Kasumi-1 (cell line): ENCODE measurements at regions not wholly inside any gene's neighbourhood (a gene's known extent, or its start where the extent isn't known, plus 50 kb on each side); places are given as distances from the start of the nearest gene placed in this dataset.
A peak's percentile ranks its signal among the peaks of the same experiment; 100 is the strongest.
"Not testable (repeated sequence)": the region's sequence is repeated elsewhere in the genome, so short reads cannot be mapped to it uniquely, and the experiment has no call there.

Experiments
- DNase-seq, 2 experiments: peaks; one replicate each; lab custom pipeline; 2025; lab: John Stamatoyannopoulos, UW

- no peak for DNase-seq
These were observed 1072.2 kb downstream of the GATA3 start for GRCh38 chr10:9126728-9127127.

- no peak for DNase-seq
These were observed 1082.9 kb downstream of the GATA3 start for GRCh38 chr10:9137368-9137767.

GRCh38 chr10:9138829-9139228, 1084.3 kb downstream of the GATA3 start:
- DNase-seq, result not testable (repeated sequence)

GRCh38 chr10:9140373-9140772, 1085.9 kb downstream of the GATA3 start:
- no peak for DNase-seq

- no peak for DNase-seq
These were observed 1093.0 kb downstream of the GATA3 start for GRCh38 chr10:9147475-9147874.

GRCh38 chr10:9149134-9149533, 1094.6 kb downstream of the GATA3 start:
- no peak for DNase-seq

GRCh38 chr10:9153057-9153456, 1098.6 kb downstream of the GATA3 start:
- DNase-seq, result not testable (repeated sequence)

- no peak for DNase-seq
These were observed 1103.2 kb downstream of the GATA3 start for GRCh38 chr10:9157656-9158055.

GRCh38 chr10:9158675-9159074, 1104.2 kb downstream of the GATA3 start:
- DNase-seq, result no peak

- no peak for DNase-seq
These were observed 1105.8 kb downstream of the GATA3 start for GRCh38 chr10:9160275-9160674.

GRCh38 chr10:9163699-9164098, 1109.2 kb downstream of the GATA3 start:
- no peak for DNase-seq

- DNase-seq, result no peak
These were observed 1112.3 kb downstream of the GATA3 start for GRCh38 chr10:9166770-9167169.

GRCh38 chr10:9172276-9172675, 1117.8 kb downstream of the GATA3 start:
- no peak for DNase-seq

- DNase-seq, result no peak
These were observed 1120.7 kb downstream of the GATA3 start for GRCh38 chr10:9175200-9175599.

- DNase-seq, result not testable (repeated sequence)
These were observed 1128.9 kb downstream of the GATA3 start for GRCh38 chr10:9183197-9183880.

GRCh38 chr10:9188022-9188810, 1133.7 kb downstream of the GATA3 start:
- DNase-seq, result no peak

- DNase-seq, result no peak
These were observed 1135.0 kb downstream of the GATA3 start for GRCh38 chr10:9189448-9189847.

GRCh38 chr10:9193120-9193519, 1138.6 kb downstream of the GATA3 start:
- no peak for DNase-seq

- no peak for DNase-seq
These were observed 1140.9 kb downstream of the GATA3 start for GRCh38 chr10:9195385-9195784.

GRCh38 chr10:9198611-9199010, 1144.1 kb downstream of the GATA3 start:
- no peak for DNase-seq

- DNase-seq, result no peak
These were observed 1151.1 kb downstream of the GATA3 start for GRCh38 chr10:9205558-9205957.

GRCh38 chr10:9209105-9209798, 1154.8 kb downstream of the GATA3 start:
- peak; percentile 64 to 71 for DNase-seq

GRCh38 chr10:9211228-9211627, 1156.7 kb downstream of the GATA3 start:
- DNase-seq, result peak; percentile 11 to 35
